ENCODE measurements at regions not wholly inside any gene's neighbourhood (a gene's known extent, or its start where the extent isn't known, plus 50 kb on each side); places are given as distances from the start of the nearest gene placed in this dataset.

- Histone ChIP-seq H4K20me1 (ENCODE audit: control insufficient read depth, insufficient read depth, low read depth, low read length) (no peaks in the 10 kb centered on the region), H3K79me2 (ENCODE audit: control insufficient read depth, low read length) (no peaks in the 10 kb centered on the region), H3K27ac (ENCODE audit: low read depth, low read length) (no peak overlapping the region), H3K9me2 (replicated peaks; ENCODE audit: control insufficient read depth, low read length) (no peaks in the 10 kb centered on the region), H3K27me3 (ENCODE audit: control insufficient read depth, low read length) (no peaks in the 10 kb centered on the region), H3F3A (ENCODE audit: control insufficient read depth, insufficient read depth) (no peaks in the 10 kb centered on the region; the same call in 1 of the 2 replicates), H3K9me3 (ENCODE audit: control insufficient read depth, insufficient read depth, low read length) (no peaks in the 10 kb centered on the region), H3K4me2 (ENCODE audit: low read length) (no peak overlapping the region), H3K4me1 (ENCODE audit: control insufficient read depth, low read length) (peaks cover 9% of the 10 kb centered on the region), H3K36me3 (ENCODE audit: control insufficient read depth, low read length) (no peaks in the 10 kb centered on the region), H3K4me3 (ENCODE audit: low read length) (no peak overlapping the region)
- no peak for TF ChIP-seq CTCF (IDR thresholded peaks at IDR 0.05; ENCODE audit: low read depth, low read length, poor library complexity, severe bottlenecking)
- no peak for TF ChIP-seq EZH2phosphoT487 (IDR thresholded peaks at IDR 0.05; ENCODE audit: borderline replicate concordance, low read length)
These were observed 61.3 kb upstream of the CARMIL1 start for GRCh38 chr6:25217829-25218228.

DNA sequence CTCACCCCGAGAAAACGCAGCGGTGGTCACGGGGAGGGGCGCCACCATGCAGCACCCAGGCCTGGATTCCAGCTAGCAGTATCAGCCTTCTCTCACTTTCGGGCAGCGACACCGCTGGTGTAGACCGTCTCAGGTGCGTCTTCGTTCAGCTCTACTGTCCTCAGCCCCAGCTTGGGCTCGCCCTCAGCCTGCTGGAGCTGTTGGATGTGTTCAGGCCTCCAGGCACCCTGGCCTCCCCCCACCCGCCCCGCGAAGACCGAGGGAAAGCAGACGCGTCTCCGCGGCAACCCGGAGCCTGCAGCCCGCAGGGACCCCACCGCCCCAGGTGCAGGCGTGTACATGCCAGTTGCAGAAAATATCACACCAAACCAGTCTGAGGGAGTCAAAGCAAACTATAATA lies 60.8 kb upstream of the CARMIL1 start:
- Histone ChIP-seq H3K4me1 (ENCODE audit: control insufficient read depth, low read length) (peaks cover 14% of the 10 kb centered on the region), H3K4me2 (ENCODE audit: low read length) (no peak overlapping the region), H3K9me2 (replicated peaks; ENCODE audit: control insufficient read depth, low read length) (no peaks in the 10 kb centered on the region), H3F3A (ENCODE audit: control insufficient read depth, insufficient read depth) (no peaks in the 10 kb centered on the region; the same call in 1 of the 2 replicates), H3K27ac (ENCODE audit: low read depth, low read length) (no peak overlapping the region), H3K4me3 (ENCODE audit: low read length) (no peak overlapping the region), H3K27me3 (ENCODE audit: control insufficient read depth, low read length) (no peaks in the 10 kb centered on the region), H3K36me3 (ENCODE audit: control insufficient read depth, low read length) (no peaks in the 10 kb centered on the region), H3K9me3 (ENCODE audit: control insufficient read depth, insufficient read depth, low read length) (no peaks in the 10 kb centered on the region), H3K79me2 (ENCODE audit: control insufficient read depth, low read length) (no peaks in the 10 kb centered on the region), H4K20me1 (ENCODE audit: control insufficient read depth, insufficient read depth, low read depth, low read length) (no peaks in the 10 kb centered on the region)
- TF ChIP-seq EZH2phosphoT487 (IDR thresholded peaks at IDR 0.05; ENCODE audit: borderline replicate concordance, low read length): no peak
- no peak for TF ChIP-seq CTCF (IDR thresholded peaks at IDR 0.05; ENCODE audit: low read depth, low read length, poor library complexity, severe bottlenecking)

DNA sequence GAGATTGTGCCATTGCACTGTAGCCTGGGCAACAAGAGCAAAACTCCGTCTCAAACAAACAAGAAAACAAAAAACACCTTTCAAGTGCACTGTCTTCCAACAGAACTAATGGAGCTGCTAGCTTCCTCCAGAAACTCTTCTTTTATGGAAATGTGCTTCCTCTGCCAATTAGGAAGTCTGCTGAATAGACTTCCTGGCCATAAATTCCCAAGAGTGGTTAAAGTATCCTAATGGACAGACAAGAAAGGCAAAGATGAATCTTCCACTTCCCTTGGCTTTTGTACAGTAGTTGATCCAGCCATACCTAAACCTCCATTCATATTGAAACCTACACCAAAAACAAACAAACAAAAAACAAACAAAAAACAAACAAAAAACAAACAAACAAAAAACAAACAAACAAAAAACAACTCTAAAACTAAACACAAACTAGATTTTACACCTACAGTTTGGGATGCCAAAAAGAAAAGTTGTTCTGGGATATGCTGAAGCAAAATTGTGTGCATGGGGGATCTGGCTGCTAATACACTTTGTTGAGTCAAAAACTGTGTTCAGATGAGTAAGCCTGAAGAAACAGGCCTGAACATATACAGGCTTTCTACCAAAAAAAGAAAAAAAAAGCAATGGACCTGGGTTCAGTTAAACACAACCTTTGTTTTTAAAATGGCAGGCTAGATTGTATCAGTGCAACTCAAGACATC lies 59.8 kb upstream of the CARMIL1 start:
- H3K79me2 ChIP-seq (ENCODE audit: control insufficient read depth, low read length): no peaks in the 10 kb centered on the region
- peaks cover 24% of the 10 kb centered on the region for H3K4me1 ChIP-seq (ENCODE audit: control insufficient read depth, low read length)
- no peaks in the 10 kb centered on the region for H4K20me1 ChIP-seq (ENCODE audit: control insufficient read depth, insufficient read depth, low read depth, low read length)
- no peaks in the 10 kb centered on the region for H3K9me2 ChIP-seq (replicated peaks; ENCODE audit: control insufficient read depth, low read length)
- no peaks in the 10 kb centered on the region for H3K36me3 ChIP-seq (ENCODE audit: control insufficient read depth, low read length)
- H3K27me3 ChIP-seq (ENCODE audit: control insufficient read depth, low read length): no peaks in the 10 kb centered on the region
- no peaks in the 10 kb centered on the region for H3K9me3 ChIP-seq (ENCODE audit: control insufficient read depth, insufficient read depth, low read length)
- no peak overlapping the region for H3K27ac ChIP-seq (ENCODE audit: low read depth, low read length)
- no peak overlapping the region for H3K4me3 ChIP-seq (ENCODE audit: low read length)
- TF ChIP-seq CTCF (IDR thresholded peaks at IDR 0.05; ENCODE audit: low read depth, low read length, poor library complexity, severe bottlenecking) (no peak), EZH2phosphoT487 (IDR thresholded peaks at IDR 0.05; ENCODE audit: borderline replicate concordance, low read length) (no peak)
- no peaks in the 10 kb centered on the region for H3F3A ChIP-seq (ENCODE audit: control insufficient read depth, insufficient read depth)
- H3K4me2 ChIP-seq (ENCODE audit: low read length): no peak overlapping the region

Data from DOHH2 (cell line).